Pons (tissue), 1 donor: ENCODE measurements at regions not wholly inside any gene's neighbourhood (a gene's known extent, or its start where the extent isn't known, plus 50 kb on each side); places are given as distances from the start of the nearest gene placed in this dataset.
A peak's percentile ranks its signal among the peaks of the same experiment; 100 is the strongest.

Experiments
- DNase-seq: peaks from one replicate; pipeline ENCODE4 v3.0.0-alpha.2; 2016; ENCODE audit warnings: low spot score

DNA sequence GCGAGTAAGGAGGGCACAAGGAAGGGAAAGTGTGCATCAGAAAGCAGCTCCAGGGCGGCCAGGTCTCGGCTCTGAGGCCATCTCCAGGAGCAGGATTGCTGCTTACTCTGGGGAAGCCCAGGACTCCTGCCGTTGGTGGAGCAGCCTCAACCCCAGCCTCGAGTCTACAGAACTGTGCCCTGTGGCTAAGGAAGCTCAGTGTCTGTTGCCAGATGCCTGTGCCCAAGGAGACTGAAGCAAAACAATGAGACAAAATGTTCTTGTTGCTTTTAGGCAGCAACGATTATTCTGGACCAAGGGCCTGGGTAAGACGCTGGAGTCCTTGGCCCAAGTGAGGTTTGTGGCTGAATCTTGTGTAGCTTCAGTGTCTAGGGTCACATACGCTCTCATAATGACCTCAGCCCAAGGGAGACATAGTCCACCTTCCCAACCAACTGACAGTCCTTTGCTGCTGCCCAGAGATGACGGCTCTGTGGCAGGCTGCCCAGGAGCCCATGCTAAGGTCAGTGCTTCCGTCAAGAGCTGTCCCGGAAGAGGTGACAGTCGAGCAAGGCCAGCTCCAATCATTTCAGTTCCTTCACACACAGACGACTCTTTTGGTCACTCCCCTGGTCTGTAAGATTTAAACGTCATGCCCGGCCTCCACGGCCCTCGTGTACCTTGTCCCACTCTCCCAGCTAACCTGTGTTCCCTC lies 223.8 kb downstream of the TTC32 start:
- no peak for DNase-seq

DNA sequence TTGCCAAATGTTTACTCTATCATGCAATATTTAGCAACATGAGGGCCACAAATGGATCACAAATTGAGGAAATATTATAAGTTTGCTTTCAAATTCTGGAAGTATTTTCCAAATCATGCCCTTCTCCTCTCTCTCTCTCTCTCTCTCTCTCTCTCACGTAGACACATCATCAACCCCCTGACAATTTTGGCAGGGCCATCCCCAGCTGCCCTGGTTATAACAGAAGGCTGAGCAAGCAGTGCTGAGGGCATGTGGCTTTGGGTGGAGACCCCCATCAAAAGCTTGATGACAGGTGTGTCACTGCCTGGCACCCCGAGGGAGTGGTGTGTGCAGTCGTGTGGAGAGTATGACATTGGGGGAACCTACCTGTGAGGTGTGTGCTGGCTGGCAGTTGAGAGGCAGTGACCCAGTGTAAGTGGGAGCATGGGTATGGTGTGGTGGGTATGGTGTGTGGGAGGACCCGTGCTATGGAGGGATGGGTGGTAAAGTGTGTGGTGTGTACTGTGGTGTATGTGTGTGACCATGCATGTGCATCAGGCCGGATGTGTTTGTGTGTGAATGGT lies 224.5 kb downstream of the TTC32 start:
- DNase-seq: no peak

DNA sequence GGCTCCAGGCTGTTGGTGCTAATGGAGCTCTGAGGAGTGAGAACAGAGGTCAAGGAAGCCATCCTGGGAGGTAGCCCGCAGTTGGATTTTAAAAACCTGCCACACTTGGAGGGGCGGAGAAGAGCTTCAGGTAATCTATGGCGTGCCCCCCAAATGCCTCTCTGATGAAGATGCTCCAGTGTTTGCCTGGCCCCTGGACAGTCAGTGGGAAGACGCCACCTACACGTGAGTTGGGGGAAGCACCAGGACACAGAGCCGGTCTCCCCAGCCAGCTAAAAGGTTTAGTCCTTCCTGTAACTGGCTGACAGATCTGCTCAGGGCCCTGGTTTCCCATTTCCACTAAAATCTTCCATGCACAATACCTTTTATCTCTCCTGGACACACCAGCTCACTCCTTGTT lies 225.0 kb downstream of the TTC32 start:
- no peak for DNase-seq

DNA sequence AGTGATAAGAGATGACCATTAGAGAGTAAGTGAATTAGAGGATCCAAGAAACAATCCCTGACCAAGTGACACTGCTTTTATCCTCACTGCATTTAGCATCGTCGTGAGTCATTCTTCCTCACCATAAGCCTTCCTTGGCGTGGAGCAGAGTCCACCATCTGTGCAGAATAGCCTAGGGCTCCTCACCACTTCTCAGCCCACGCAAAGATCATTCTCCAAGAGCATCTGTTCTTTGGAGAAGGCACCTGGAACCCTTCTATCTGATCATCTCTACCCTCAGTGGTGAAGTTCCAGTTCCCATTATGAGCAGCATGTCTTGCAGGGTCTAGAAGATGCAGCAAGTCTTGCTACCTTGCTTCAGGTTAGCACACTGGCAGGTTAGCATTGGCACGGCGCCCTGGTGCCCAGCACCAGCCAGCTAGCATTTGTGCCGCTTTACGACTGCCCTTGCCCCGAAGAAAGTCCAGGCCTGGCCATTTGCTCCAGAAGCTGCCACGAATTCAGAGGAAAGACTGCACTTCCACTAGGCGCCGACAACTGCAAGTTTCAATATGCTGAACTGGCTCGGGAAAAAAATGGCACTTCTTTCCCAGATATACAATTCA lies 225.8 kb downstream of the TTC32 start:
- peak; percentile 20 for DNase-seq

DNA sequence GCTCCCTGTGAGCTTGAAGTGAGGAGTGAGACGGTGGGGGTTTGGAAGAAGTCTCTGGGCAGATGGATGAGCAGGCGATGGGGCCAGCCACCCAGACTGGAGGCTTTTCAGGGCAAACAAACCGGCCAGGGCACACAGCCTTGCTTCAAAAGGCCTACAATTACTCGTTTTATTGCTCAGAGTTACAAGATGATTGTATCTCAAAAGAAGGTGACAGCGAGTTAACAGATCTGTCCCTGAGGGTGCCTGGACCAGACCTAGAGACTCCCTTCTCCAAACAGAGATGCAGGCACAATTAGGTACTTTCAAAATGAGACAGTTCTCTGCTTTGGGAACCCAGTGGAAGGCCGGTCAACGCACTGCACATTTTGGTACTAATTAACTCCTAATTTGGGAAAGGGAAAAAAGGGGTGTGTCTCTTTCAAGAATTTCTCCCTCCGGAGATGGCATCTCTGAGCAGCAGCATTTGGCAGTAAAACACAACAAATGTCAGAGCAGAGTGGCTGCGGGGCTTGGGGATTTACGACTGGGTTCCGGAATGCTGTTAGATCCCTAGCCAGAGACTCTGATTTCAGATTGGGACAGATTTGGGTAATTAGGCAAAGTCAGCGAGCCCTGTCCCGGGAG lies 226.7 kb downstream of the TTC32 start:
- DNase-seq: no peak

DNA sequence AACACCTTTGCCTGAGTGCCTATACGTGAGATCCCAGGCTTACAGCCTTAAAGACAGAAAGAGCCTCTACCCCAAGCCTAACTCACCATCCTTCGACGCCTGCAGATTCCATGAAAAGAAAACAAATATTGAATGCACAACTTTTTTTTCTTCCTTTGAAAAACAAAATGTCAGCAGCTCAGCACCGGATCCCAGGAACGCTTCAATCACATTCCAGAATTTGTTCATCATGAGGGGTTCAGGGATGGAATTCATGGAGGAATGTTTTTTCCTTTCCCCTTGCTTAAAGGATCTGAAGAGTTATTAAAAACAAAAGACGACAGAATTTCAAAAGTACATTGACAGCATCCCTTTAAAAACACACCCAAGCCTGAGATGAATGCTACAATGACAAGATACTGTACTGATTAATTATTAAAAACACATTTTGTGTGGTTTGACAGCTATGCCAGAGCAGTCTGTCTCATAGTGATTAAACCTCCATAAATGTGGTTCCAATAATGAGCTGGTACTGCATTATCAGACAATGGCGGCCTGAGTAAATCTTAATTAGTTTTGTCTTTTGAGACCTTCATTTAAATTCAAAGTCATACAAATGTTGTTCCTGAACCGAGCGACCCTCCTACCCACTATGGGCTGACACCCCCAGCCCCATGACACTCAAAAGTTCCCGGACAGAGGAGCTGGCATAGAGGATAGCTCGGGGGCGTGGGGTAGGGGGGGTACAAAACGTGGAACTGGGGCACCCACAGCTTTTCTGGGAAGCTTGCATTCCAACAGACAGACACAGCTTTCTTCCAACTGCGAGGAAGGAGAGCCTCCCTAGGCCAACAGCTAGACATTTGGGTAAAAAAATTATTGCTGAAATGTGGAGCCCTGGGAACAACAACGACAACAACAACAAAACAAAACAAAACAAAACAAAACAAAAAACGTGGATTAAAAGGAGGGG lies 227.5 kb downstream of the TTC32 start:
- DNase-seq: no peak

DNA sequence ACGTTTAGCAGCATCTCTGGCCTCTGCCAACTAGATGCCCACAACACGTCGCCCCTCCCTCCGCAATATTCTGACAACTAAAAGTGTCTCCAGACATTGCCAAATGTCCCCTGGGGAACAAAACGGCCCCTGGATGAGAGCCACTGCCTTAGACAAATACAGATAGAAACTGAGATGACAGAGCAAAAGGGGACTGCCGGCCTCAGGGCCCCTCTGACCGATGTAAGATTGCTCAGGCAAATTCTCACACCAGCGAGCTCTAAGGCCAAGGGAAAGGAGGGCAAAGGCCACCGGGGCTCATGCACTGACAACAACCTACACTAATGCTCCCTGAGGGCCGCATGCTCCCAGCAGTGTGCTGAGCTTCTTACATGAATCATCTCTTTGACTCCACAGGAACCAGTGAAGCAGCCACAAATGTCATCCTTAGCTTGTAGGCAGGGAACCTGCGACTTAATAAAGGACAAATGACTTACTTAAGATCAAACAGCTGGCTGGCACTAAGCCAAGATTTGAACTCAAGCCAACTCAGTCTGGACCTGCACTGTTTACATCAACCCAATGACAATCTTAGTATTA lies 228.5 kb downstream of the TTC32 start:
- DNase-seq: no peak

DNA sequence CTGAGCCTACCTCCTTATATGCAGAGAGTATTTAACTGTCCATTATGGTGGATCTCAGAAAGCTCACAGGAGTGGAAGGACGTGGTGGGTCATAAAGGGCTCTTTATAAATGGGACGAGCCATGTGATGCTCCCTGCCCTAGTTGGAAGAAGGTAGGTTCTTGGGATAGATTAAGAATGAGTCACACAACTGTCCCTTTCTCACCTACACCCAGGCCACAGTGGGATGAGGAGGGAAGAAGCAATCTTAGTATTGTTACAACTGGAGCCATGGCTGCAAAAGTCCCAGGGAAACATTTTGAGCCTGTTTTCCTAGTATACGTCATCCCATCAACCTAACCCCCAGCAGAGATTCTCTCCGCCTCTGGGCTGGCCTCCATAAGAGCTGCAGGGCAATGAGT lies 229.9 kb downstream of the TTC32 start:
- DNase-seq: no peak

DNA sequence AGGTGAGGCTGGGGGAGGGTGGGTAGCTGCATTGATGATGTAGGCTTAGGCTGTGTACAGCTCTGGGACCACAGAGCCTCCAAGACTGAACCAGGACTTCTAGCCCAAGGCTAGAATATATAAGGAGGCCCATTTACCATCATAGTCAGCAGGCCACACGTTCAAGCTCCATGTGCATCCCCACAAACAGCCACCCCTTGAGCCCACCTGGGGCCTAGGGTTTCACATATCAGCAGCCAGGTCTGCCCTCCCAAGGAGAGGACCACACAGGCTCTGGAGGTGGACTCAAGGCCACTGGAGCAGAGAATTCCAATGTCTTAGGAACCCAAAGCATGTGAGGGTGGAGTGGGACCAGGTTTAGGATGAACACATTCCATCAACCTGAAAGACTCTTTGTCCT lies 230.5 kb downstream of the TTC32 start:
- no peak for DNase-seq

DNA sequence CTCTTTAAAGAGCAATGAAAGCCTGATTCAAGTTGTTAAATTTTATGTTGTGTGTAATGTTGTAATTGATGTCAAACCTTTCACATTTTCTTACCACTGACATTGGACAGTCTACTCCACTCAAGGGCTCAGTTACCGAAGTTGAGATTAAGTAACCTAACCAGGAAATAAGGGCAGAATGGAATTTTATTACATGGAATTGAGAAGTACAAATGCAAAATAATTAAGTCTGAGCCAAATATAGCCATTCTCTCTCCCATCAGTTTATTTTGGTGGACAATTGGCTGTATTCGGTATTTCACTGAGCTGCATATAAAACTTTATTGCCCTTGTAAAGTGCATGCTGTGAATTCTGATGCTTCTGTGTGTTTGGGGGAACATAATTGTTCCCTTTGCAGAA lies 231.5 kb downstream of the TTC32 start:
- DNase-seq: no peak

DNA sequence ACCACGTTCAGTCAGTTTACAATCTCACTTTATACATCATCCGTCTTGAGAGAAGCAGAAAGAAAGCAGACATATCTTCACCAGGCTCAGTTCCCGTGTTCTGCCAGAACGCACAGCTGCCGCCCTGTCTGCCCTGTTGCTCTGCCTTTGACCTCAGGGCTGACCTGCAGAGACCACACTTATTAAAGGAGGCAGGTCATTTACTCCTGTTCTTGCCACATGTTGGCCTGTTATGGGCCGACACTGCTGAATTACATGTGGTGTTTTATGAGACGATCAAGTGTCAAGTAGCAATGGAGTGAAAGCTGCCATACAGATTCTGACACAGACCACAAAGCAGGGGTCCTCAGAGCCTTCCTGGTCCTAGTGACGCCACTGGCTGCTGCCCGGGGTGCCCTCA lies 232.2 kb downstream of the TTC32 start:
- DNase-seq: no peak

DNA sequence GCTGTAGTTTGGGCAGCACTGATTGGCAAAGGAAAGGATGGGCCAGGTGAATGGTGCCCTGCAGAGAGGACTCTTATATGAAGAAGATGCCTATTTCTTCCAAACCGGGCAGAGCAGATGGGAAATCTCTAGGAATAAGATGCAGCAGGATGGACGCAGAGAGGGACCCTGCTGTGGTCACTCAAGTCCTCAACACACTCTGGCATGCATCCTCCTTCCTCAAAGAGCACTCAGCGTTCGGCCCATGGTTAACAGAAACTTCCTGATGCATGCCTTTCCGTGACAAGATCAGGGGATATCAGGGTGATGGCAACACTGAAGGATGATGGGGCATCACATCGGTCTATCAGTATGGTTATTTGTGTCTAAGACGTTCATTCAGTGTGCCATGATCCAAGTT lies 232.7 kb downstream of the TTC32 start:
- no peak for DNase-seq

DNA sequence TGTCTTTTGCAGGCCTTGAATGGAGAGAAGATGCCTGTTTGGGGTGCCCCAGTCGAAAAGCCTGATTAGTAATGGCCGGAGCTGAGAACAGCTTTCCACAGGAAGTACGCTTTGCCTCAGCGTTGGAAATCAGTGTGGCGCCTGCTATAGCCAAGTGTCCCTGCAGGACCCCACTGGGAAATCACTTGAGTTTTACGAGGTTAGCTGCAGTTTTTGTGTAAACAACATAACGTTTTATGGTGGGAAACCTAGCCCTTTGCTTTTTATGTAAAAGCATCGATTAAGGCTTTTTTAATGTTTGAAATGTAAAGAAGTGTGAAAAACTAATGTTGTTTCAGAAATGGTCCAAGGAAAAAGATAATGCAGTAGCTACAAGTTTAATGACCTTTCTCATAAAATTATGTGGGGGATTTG lies 234.2 kb downstream of the TTC32 start:
- no peak for DNase-seq

DNA sequence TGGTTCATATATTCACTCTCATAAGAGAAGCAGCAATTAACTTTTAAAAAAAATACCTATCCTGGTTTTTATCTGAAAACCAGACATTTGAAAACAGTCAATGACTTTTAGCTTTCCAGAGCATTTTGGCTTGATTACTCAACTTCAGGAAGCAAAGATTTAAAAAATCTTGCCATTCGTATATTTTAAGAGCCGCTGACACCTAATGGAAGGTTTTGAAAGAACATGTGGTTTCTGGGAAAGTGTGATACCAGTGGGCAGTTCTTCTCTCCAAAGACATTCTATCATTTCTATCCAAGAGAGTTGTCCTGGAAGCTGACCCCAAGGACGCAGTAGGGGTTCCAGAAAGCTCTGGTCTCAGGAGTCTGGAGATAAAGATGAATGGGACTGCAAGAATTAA lies 234.7 kb downstream of the TTC32 start:
- DNase-seq: peak; percentile 17

DNA sequence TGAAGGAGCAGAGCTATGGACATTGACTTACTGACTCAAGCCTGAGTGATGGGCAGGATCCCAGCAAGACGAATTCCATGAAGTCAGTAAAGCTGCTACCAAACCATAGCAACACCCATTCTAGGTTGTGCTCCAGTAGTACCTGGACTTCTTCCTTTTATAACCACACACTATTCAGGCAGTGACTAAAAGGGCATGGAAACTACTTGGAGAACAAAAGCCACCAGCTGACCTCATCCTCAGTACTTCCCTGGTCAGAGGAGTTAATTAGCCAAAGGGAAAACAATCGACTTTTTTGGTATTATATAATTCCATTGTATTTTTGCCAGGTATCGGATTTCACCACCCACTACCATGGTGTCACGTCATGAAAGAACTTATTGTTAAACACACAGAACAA lies 237.1 kb downstream of the TTC32 start:
- DNase-seq: no peak

DNA sequence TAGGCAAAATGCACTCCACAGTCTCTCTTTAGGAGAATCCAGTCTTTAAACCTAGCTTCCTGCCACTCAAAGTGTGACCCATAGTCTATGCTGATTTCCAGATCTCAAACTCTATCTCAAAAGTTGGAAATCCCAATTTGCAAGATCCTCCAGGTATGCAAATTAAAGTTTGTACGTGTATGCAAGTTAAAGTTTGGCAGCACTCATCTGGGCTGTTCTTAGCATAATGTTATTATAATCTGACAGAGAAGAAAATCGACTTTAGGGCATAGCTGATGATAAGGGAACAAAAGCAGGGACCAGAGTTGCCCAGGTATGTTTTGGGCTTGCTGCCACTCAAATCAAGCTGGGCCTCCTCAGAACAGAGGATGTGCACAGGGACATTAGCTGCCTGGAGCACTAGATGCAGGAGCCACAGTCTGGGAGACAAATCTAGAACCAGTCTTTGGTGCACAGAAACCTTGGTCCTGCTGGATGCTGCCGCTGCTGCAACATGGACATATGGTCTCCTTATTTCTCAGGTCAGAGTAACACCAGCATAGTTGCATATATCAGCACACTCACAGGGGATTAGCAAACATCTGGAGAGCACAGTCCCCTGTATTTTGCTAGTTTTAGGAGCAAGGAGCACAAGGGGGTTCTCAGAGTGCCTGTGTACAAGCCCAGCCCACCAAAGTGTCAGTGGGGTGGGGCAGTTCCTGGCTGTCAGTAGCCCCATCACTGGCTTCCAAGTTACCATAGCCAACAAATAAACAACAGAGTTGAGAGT lies 242.6 kb downstream of the TTC32 start:
- no peak for DNase-seq

DNA sequence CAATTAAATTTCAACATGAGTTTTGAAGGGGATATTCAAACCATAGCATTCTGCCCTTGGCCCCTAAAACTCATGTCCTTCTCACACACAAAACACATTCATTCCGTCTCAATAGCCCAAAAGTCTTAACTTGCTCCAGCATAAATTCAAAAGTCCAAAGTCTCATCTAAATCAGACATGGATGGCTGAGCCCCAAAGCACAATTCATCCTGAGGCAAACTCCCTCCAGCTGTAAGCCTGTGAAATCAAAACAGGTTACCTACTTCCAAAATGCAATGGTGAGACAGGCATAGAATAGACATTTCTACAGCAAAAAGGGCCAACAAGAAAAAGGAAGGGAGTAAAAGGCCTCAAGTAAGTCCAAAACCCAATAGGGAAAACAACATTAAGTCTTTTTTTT lies 245.8 kb downstream of the TTC32 start:
- DNase-seq: no peak

DNA sequence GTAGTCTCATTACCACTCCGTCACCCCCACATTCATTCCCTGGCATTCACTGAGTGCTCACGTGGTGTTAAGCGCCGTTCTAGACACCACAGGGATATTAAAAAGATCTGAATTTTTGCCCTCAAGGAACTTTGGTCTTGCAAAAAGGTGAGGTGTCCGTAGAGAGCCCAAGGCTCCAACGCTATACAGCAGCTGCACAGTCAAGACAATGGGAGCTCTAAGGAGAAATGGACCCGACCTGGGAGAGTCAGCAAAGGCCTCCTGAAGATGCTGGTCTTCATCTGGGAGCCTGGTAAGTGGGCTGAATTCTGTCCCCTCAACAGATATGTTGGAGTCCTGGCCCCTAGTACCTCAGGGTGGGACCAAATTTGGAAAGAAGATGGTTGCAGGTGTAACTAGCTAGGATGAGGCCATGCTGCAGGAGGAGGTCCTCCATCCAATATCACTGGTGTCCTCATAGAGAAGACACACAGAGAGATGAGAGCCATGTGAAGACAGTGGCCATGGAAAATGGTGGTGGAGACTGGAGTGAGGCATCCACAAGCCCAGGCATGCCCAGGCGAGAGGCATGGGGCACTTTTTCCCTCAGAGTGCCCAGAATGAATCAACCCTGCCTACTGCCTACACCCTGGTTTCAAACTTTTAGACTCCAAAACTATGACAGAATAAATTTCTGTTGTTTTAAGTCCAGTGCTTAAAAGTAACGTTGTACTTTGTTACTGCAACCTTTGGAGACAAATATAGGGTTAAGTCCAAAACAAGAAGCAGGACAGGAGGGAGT lies 247.3 kb downstream of the TTC32 start:
- no peak for DNase-seq

DNA sequence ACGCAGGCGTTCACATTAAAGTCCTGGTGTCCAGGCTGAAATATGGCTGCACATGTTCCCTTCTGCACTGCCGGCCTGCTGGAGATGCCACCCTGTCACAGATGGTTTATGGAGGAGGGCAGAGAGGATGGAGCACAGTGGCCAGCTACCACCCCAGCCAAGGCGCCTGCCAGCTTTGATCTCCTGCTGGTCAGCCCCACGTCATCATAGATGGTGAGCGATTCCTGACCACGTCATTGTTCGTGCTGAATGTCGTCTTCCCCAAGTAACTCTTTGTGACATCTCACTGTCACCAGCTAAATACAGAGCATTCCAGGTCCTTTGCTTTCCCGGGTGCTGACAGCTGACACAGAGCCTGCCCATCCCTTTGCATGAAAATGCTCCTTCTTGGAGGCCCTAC lies 248.3 kb downstream of the TTC32 start:
- DNase-seq: no peak

DNA sequence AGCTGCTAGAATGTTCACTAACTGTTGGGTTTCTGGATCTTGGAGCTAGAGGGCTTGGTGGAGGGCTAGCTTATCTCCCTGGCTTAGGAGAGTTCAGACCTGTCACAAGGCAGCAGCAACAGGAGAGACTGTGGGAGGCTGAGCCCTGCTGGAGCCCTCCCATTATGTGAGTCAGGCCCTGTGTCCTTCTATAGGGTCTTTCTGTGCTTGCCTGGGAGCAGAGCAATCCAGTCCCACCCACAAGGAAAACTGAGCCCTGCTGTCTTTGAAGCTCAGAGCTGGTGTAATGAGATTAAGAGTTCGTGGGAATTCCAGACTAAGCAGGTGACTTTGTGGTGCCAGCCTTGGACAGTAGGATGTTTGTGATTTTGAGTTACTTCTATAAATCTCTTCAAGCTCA lies 249.0 kb downstream of the TTC32 start:
- DNase-seq: no peak
